HG02852 (cell line): ENCODE measurements at regions not wholly inside any gene's neighbourhood (a gene's known extent, or its start where the extent isn't known, plus 50 kb on each side); places are given as distances from the start of the nearest gene placed in this dataset.
A peak's percentile ranks its signal among the peaks of the same experiment; 100 is the strongest.

ENCODE experiments used
- ATAC-seq: cut with Tn5 transposase; IDR thresholded peaks from one replicate; pipeline ENCODE4 v1.9.1; 2021; ENCODE audit warnings: mild to moderate bottlenecking, moderate library complexity; ENCODE audit not compliant: unreplicated experiment

DNA sequence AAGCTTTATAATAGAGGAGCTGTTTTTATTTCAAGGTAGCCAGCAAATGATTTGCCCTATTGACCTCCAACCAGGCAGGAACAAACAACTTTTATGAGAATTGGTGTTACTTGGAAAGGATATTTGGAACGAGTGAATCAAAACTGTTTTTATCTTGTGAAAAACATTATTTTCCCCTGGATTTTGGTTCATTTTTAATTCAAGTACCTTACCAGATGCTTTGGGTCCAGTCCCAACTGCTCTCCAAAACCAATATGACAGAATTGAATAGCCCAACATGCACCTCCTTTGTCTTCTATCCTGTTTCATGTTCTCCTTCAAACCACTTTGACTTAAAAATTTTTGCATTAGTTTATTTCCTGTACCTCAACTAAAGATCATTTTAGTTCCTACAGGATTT is 178.6 kb upstream of the RBMS1 start:
- no peak for ATAC-seq

- no peak for ATAC-seq
These were observed 180.6 kb upstream of the RBMS1 start for GRCh38 chr2:160674146-160674750.

DNA sequence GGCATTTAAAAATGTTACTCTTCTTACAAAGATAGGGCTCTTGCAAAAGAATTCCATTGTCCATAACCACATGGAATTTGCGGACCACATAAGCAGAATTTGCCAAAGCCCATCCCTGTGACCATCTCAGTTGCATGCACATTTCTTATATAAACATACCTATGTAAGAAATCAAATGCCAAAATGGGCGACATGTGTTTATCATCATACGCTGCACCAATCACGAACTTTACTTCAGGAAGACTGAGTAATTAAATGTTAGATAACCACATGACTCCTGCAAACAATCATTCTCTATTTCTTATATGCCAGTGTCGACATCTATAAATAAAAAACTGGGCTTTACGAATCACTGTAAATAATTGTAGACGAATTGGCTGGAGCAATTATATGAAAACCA is 186.1 kb upstream of the RBMS1 start:
- no peak for ATAC-seq

DNA sequence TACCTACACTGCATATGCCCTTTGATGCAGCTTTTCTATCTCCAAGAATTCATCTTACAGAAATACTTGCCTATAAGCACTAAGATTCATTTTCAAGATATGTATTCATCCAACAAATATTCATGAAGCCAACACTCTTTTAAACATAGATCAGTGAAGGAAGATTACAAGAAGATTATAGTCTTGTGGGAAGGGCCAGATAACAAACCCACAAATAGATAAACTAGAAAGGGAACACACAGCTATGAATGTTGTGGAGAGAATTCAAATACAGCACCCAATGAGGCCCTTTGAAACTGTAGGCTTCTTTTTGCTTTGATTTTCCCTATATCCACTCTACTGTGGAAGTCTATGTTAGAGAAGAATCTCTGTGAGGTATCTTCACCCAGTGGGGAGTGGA is 186.7 kb upstream of the RBMS1 start:
- no peak for ATAC-seq

- ATAC-seq = no peak
These were observed 187.4 kb upstream of the RBMS1 start for GRCh38 chr2:160680974-160681373.

DNA sequence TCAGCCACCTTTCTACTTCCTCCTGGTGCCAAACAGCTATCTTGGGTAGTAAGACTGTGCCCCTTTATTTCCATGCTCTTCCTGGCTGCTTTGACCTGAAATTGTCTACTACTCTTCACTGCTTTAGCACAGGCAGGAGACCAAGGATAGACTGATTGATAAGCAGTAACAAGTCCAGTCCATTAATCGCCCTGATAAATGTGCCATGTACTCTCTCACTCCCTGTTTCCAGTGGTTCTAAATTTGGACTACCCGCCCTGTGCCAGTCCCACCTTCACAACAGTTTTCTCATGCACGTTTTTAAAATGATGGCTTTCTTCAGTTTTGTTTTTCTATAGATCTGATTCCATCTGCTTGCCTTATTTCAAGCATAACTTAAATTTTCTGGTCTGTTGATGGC is 189.6 kb upstream of the RBMS1 start:
- ATAC-seq = no peak

DNA sequence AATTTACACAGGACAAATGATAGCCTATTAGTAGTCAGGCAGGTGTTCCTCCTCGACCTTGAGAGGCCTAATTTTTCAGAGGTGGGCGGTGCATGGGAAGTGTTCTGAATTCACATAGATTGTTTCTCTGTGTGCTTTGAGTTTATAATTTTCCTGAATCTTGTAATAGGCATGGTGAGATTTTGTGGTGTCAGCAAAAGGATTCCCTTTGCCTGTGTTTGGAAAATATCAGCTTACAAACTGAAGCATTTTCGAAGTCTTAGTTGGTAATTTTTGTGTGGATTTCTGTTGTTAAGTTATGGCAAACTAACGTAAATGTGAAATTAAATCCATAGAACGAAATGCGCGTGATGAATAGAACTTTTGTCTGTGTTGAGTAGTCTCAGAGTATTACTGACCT is 194.0 kb upstream of the RBMS1 start:
- no peak for ATAC-seq

- ATAC-seq = no peak
These were observed 195.8 kb upstream of the RBMS1 start for GRCh38 chr2:160689441-160689840.

GRCh38 chr2:160694221-160694620 is 200.6 kb upstream of the RBMS1 start:
- no peak for ATAC-seq

DNA sequence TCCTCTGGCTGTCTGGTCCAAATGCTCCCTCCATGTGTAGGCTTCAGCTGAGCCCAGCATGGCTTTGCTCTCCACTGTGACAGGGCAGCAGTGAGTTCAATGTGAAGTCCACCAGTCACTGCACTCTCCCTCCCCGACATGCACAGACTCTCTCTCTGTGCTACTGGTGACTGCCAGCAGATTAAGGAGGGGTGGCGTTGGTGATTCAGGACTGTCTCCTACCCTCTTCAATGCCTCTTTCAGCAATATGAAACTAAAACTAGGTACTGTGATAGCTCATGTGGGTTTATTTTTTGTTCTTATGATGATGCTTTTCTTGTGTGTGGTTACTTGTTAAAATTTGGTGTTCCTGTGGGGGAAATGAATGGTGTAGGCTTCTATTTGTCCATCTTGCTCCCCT is 201.0 kb upstream of the RBMS1 start:
- ATAC-seq = no peak

DNA sequence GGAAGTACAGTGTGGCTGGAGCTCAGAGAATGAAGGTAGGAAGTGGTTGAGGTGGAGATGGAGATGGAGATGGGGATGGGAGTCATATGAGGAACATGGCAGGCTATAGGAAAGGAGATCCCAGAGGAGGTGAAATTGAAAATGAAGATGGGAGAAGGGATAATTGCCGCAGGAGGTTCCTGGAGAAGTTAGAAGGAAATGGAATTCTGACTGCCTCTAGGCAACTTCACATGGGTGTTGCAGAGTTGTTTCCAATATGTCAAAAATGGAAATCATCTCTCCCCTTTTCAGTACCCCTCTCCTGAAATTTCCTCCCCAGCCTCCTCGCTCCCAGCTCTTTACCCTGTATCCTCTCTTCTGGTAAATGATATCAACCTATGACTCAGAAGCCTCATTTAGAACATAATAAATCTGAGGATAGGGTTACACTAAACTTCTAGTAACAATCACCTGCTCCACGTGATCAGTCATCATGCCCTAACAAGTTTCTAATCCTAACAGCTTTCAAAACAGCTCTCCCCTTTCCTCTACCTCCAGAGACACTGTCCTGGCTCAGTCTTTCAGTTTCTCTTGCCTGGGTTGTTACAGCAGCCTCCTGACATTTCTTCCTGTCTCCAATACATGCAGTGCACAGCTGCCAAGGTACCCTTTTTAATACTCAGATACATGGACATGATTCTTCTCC is 201.9 kb upstream of the RBMS1 start:
- ATAC-seq = no peak

GRCh38 chr2:160696087-160696452 is 202.5 kb upstream of the RBMS1 start:
- no peak for ATAC-seq

DNA sequence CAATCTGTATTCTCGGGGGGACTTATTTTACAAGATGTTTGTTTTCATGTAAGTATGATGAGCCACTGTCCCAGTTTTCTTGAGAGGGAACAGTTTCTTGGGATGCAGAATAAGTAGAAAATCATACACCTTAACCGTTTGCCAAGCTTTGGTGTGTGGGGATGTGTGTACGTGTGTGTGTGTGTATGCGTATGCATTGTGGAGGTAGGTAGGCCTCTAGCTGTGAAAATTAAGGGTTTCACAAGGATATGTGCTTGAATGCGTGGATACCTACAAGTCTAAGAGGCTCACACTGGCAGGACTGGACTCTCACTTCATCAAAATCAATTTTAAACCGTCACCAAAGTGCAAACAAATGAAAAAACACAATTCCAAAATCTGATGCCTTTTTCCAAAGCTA is 204.2 kb upstream of the RBMS1 start:
- ATAC-seq = no peak

- ATAC-seq = no peak
These were observed 206.6 kb upstream of the RBMS1 start for GRCh38 chr2:160700021-160700814.

- no peak for ATAC-seq
These were observed 208.2 kb upstream of the RBMS1 start for GRCh38 chr2:160701822-160702221.

GRCh38 chr2:160702754-160703153 is 209.1 kb upstream of the RBMS1 start:
- no peak for ATAC-seq

DNA sequence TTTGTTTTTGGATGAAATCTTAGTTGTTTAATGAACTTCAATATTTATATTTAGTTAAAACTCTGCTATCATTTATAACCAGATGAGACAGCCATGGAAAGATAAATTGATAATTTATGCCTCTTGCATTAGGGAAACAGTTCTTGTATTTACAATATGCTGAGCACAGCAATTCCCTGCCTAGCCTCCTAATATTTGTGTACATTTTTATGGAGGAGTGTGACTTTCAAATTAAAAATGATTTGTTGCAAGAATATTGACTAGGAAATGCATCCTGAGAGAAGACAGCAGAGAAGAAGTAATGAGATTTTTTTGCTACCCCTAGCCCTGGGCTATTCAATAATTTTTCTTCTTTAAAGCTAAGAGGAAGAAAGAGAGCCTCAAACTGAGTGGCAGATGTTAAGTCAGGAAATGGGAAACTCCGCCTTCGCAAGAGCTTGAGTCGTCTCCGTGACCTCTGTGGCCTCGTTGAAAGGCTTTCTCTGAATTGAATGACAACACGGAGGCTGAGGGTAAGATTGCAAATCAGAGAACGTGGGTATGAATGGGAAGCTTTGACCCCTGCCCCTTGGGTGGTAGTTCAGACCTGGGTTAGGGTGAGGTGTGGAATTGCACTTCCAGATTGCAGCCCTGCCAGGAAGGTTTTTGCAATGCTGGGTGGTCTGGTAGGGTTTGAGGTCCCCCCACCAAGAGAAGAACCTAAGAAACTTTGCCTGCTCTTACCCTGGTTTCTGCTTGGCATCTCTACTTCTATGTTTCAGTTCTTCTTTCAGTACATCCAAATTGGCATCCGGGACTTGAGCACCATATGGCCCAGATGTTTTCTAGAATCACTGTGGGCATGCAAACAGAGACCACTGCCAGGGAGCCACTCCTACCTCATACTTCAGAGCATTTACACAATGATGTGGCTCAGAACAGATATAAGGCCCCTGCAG is 210.3 kb upstream of the RBMS1 start:
- peak; percentile 57 for ATAC-seq

DNA sequence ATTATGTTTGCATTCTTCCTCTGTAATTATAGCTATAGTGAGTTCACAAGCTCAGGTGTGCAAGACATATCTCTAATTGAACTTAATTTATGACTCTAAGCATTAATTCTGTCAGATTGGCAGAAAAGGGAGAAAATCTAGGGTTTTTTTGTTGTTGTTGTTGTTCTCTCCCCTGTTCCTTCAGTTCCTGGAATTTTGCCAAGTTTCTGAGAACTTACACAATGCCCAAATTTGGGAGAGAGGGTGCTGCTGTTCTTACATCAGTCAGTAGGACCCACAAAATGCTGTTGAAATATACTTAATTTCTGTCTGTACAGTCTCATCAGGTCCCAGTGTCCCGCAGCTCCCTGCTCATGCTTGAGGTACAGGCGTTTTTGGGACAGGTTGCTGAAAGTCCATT is 221.8 kb upstream of the RBMS1 start:
- no peak for ATAC-seq

- ATAC-seq = no peak
These were observed 225.5 kb upstream of the RBMS1 start for GRCh38 chr2:160719116-160719515.

DNA sequence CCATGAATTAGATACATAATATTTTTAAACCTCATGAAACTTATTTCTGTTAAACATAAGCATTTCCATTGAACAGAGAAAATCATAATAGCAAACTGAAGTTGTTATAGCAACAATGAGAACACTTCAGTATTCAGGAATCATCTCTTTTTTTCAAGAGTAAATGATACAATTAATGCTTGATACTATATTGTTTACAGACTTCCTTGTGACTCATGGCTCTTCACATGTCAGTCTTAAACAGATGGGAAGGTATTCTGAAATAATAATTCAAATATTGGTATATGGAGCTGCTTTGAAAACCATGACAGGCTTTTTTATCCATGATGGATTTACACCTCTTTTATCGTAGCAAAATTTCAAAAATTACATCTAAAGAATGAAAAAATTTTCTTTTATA is 226.5 kb upstream of the RBMS1 start:
- ATAC-seq = no peak
